ENCODE measurements at regions not wholly inside any gene's neighbourhood (a gene's known extent, or its start where the extent isn't known, plus 50 kb on each side); places are given as distances from the start of the nearest gene placed in this dataset.

DNA sequence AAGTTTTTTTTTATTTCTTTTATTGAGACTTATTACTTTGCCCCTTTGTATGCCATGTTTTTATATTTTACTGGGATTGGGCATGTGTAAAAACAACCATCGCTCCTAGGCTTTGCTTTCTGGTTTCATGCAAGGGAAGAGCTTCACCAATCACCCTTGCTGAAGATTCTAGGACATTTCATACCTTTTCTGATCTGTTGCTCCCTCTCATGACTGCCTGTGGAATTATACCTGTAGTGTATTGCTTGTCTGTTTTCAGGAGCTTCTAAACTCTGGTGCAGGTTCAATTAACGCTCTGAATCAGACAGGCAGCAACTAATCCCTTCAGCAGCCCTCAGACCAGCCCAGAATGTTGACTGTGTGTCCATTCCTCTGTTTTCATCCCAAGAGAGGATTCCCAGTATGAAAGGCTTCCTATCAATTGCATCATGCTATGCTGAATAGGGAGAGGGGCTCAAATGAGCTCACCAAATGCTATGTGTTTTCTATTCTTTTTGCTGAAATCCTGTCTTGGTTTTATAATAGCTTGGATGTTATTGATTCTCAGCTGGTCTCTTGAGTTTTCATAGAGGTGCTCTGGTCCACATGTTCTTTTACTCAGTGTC, 572.9 kb upstream of the CDH6 start:
- TF ChIP-seq CTCF (IDR thresholded peaks at IDR 0.05; ENCODE audit: low read depth, low read length) (no peak), POLR2A (IDR thresholded peaks at IDR 0.05; ENCODE audit: extremely low read depth, insufficient read length) (no peak)
